GM06990 (cell line): ENCODE measurements at regions not wholly inside any gene's neighbourhood (a gene's known extent, or its start where the extent isn't known, plus 50 kb on each side); places are given as distances from the start of the nearest gene placed in this dataset.
A peak's percentile ranks its signal among the peaks of the same experiment; 100 is the strongest.
"Not testable (repeated sequence)": the region's sequence is repeated elsewhere in the genome, so short reads cannot be mapped to it uniquely, and the experiment has no call there.

Source experiments
- DNase-seq: peaks from one replicate; pipeline ENCODE4 v3.0.0-alpha.2; 2011; ENCODE audit not compliant: insufficient read length; ENCODE audit errors: extremely low read depth
- H3K27me3 ChIP-seq: replicated peaks from 2 replicates; pipeline ENCODE4 v1.6.0; 2011; ENCODE audit warnings: low read length; ENCODE audit not compliant: control insufficient read depth, insufficient read depth
- H3K36me3 ChIP-seq: 2 replicates; pipeline ENCODE4 v1.5.1; 2011; ENCODE audit warnings: low read length; ENCODE audit not compliant: control insufficient read depth, insufficient read depth
- H3K4me3 ChIP-seq: replicated peaks from 2 replicates; pipeline ENCODE4 v1.5.1; 2011; ENCODE audit warnings: low read depth, mild to moderate bottlenecking, control low read depth, low read length
- CTCF ChIP-seq: IDR thresholded peaks from 2 replicates; pipeline ENCODE4 v1.5.1; 2011; ENCODE audit warnings: low read length, control low read depth, mild to moderate bottlenecking, inconsistent platforms; ENCODE audit not compliant: insufficient read depth, poor library complexity, severe bottlenecking

- no peak for DNase-seq
- TF ChIP-seq CTCF = no peak
- no peaks in the 10 kb centered on the region for H3K27me3 ChIP-seq
- H3K4me3 ChIP-seq = no peak overlapping the region
- no peaks in the 10 kb centered on the region for H3K36me3 ChIP-seq
These were observed 107.0 kb upstream of the ZC3H15 start for GRCh38 chr2:186379052-186379451.

DNA sequence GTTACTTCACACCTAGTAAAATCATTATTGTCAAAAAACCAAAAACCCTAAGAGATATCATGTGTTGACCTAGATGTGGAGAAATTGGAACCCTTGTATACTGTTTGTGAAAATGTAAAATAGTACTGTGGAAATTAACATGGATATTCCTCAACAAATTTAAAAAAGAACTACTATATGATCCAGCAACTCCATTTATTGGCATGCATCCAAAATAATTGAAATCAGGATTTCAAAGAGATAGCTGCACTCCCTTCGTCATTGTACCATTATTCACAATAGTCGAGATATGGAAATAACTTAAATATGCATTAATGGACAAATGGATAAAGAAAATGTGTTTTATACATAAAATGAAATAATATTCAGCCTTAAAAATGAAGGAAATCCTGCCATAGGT, 105.3 kb upstream of the ZC3H15 start:
- DNase-seq = no peak
- Histone ChIP-seq H3K4me3 (no peak overlapping the region), H3K36me3 (no peaks in the 10 kb centered on the region), H3K27me3 (no peaks in the 10 kb centered on the region)
- no peak for TF ChIP-seq CTCF

DNA sequence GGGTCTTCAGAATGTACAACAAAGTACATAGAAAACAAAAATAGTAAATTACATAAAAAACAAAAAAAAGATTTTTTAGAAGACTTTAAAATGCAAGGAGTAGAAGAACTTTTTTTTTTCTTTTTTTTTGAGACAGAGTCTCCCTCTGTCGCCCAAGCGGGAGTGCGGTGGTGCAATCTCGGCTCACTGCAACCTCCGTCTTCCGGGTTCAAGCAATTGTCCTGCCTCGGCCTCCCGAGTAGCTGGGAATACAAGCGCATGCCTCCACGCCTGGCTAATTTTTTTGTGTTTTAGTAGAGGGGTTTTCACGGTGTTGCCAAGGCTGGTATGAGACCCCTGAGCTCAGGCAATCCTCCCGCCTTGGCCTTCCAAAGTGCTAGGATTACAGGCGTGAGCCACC, 104.5 kb upstream of the ZC3H15 start:
- TF ChIP-seq CTCF = no peak
- no peaks in the 10 kb centered on the region for H3K27me3 ChIP-seq
- H3K36me3 ChIP-seq = no peaks in the 10 kb centered on the region
- no peak overlapping the region for H3K4me3 ChIP-seq
- no peak for DNase-seq

DNA sequence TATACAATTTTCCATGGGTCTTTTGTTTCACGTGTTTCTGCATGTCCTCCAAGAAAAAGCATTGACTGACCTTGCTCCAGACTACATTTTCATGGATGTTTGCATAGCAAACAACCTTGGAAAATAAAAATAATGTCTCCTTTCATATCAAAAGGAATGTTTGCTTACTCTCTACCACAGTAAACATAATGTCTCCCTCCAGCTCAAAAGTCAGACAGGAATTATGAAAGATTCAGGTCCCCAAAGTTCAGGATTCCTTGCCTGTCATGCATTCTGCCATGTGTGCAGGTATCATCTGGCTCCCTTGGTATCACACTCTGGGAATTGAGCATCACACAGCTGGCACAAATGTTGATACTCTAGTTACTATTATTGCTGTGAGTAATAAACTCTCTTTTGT, 103.1 kb upstream of the ZC3H15 start:
- H3K36me3 ChIP-seq = no peaks in the 10 kb centered on the region
- no peak for DNase-seq
- TF ChIP-seq CTCF = no peak

GRCh38 chr2:186384226-186384625, 101.8 kb upstream of the ZC3H15 start:
- Histone ChIP-seq H3K27me3 (no peaks in the 10 kb centered on the region), H3K4me3 (no peak overlapping the region), H3K36me3 (no peaks in the 10 kb centered on the region)
- no peak for DNase-seq
- no peak for TF ChIP-seq CTCF

More for the DNA sequence above, 103.1 kb upstream of the ZC3H15 start:
- H3K27me3 ChIP-seq = no peaks in the 10 kb centered on the region
- H3K4me3 ChIP-seq = no peak overlapping the region

GRCh38 chr2:186385638-186386201, 100.3 kb upstream of the ZC3H15 start:
- not testable (repeated sequence) for H3K4me3 ChIP-seq, H3K36me3 ChIP-seq, H3K27me3 ChIP-seq
- DNase-seq = peak; percentile 5
